LNCAP (cell line): ENCODE measurements at regions not wholly inside any gene's neighbourhood (a gene's known extent, or its start where the extent isn't known, plus 50 kb on each side); places are given as distances from the start of the nearest gene placed in this dataset.

ENCODE experiments used
- CTCF ChIP-seq: fragments of 450-650 bp; IDR thresholded peaks from 2 replicates; pipeline ENCODE4 v1.5.1; 2017; ENCODE audit warnings: mild to moderate bottlenecking

- TF ChIP-seq CTCF = no peak
These were observed 145.3 kb upstream of the RASA1 start for GRCh38 chr5:87122151-87122977.

- no peak for TF ChIP-seq CTCF
These were observed 141.9 kb upstream of the RASA1 start for GRCh38 chr5:87125766-87126165.

GRCh38 chr5:87126869-87127268 is 140.8 kb upstream of the RASA1 start:
- TF ChIP-seq CTCF = no peak

- TF ChIP-seq CTCF = no peak
These were observed 140.3 kb upstream of the RASA1 start for GRCh38 chr5:87127426-87127825.

GRCh38 chr5:87127956-87128687 is 139.6 kb upstream of the RASA1 start:
- no peak for TF ChIP-seq CTCF

- TF ChIP-seq CTCF = no peak
These were observed 138.6 kb upstream of the RASA1 start for GRCh38 chr5:87129046-87129445.

GRCh38 chr5:87132696-87133095 is 135.0 kb upstream of the RASA1 start:
- TF ChIP-seq CTCF = no peak
